ENCODE measurements at regions not wholly inside any gene's neighbourhood (a gene's known extent, or its start where the extent isn't known, plus 50 kb on each side); places are given as distances from the start of the nearest gene placed in this dataset.

DNA sequence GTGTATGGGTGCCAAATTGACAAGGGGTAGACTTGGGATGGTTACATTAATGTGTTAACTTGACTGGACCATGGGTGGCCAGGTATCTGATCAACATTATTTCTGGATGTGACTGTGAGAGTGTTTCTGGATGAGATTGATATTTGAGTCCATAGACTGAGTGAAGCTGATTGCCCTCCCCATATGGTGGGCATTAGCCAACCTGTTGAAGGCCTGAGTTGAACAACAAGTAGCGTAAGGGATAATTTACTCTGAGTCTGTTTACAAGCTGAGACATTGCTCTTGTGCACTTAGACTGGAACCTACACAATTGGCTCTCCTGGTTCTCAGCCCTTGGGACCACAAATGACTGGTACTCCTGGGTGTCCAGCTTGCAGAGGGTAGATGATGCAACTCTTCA, 240.1 kb downstream of the ASXL3 start:
- DNase-seq: no peak
- 95 to 100% methylated on average over 1 of the region's 1 CpG for WGBS, 2 donors
- no peaks in the 10 kb centered on the region for H3K9me3 ChIP-seq
- no peak overlapping the region for H3K27ac ChIP-seq
- H3K4me1 ChIP-seq: no peaks in the 10 kb centered on the region
- no peaks in the 10 kb centered on the region for H3K36me3 ChIP-seq (ENCODE audit: low read depth, missing control alignments)
- TF ChIP-seq, protein P1, sequence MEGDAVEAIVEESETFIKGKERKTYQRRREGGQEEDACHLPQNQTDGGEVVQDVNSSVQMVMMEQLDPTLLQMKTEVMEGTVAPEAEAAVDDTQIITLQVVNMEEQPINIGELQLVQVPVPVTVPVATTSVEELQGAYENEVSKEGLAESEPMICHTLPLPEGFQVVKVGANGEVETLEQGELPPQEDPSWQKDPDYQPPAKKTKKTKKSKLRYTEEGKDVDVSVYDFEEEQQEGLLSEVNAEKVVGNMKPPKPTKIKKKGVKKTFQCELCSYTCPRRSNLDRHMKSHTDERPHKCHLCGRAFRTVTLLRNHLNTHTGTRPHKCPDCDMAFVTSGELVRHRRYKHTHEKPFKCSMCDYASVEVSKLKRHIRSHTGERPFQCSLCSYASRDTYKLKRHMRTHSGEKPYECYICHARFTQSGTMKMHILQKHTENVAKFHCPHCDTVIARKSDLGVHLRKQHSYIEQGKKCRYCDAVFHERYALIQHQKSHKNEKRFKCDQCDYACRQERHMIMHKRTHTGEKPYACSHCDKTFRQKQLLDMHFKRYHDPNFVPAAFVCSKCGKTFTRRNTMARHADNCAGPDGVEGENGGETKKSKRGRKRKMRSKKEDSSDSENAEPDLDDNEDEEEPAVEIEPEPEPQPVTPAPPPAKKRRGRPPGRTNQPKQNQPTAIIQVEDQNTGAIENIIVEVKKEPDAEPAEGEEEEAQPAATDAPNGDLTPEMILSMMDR (IDR thresholded peaks at IDR 0.05): no peak
- no peak for TF ChIP-seq POLR2A (IDR thresholded peaks at IDR 0.05)
- H3K27me3 ChIP-seq: no peaks in the 10 kb centered on the region
- H3K4me3 ChIP-seq: no peak overlapping the region
- intact Hi-C loops (cut with DNase I; ENCODE audit: low total_unique reads): no loop called here

DNA sequence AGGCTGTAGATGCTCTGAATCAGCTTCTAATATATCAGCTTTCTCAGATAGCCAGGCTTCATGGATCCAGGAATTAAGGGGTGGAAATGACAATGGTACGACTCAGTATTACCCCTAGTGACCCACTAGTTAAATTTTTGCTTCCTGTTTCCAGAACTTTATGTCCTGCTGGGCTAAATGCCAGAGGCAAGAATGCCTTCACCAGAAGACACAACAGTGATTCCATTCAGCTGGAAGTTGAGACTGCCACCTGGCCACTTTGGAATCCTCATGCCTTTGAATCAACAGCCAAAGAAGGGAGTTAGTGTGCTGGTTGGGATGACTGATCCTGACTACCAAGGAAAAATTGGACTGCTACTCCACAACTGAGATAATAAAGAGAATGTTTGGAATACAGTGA, 239.1 kb downstream of the ASXL3 start:
- Histone ChIP-seq H3K36me3 (ENCODE audit: low read depth, missing control alignments) (no peaks in the 10 kb centered on the region), H3K27ac (no peak overlapping the region)

DNA sequence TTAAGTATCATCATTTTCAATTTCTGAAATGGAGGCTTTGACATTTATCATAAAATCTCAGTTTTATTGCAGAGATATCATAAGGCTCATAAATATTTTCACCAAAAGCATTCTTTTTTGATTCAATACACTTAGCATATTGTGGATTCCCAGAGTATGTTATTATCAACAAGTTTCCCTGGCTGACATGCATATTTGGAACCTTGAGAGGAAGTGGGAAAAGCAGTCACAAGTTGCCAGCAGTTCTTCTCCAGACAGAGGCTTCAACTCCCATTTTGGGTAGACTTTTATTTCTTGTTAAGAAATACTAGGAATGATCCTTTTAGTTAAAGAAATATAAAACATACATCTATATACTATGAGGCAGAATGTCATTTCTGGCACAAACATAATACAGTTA, 236.5 kb downstream of the ASXL3 start:
- TF ChIP-seq POLR2A (IDR thresholded peaks at IDR 0.05): no peak
- TF ChIP-seq, protein P1 (IDR thresholded peaks at IDR 0.05): no peak
- Histone ChIP-seq H3K36me3 (ENCODE audit: low read depth, missing control alignments) (no peaks in the 10 kb centered on the region), H3K27ac (no peak overlapping the region), H3K27me3 (no peaks in the 10 kb centered on the region), H3K4me1 (no peaks in the 10 kb centered on the region), H3K9me3 (no peaks in the 10 kb centered on the region), H3K4me3 (no peak overlapping the region)
- no peak for DNase-seq
- intact Hi-C loops (cut with DNase I; ENCODE audit: low total_unique reads): no loop called here

More for the DNA sequence above, 239.1 kb downstream of the ASXL3 start:
- intact Hi-C loops (cut with DNase I; ENCODE audit: low total_unique reads): no loop called here
- no peaks in the 10 kb centered on the region for H3K4me1 ChIP-seq
- no peak overlapping the region for H3K4me3 ChIP-seq
- DNase-seq: no peak
- WGBS, 2 donors: 20 to 42% methylated on average over 1 of the region's 1 CpG
- no peaks in the 10 kb centered on the region for H3K27me3 ChIP-seq
- no peaks in the 10 kb centered on the region for H3K9me3 ChIP-seq
- TF ChIP-seq, protein P1 (IDR thresholded peaks at IDR 0.05): no peak
- TF ChIP-seq POLR2A (IDR thresholded peaks at IDR 0.05): no peak

DNA sequence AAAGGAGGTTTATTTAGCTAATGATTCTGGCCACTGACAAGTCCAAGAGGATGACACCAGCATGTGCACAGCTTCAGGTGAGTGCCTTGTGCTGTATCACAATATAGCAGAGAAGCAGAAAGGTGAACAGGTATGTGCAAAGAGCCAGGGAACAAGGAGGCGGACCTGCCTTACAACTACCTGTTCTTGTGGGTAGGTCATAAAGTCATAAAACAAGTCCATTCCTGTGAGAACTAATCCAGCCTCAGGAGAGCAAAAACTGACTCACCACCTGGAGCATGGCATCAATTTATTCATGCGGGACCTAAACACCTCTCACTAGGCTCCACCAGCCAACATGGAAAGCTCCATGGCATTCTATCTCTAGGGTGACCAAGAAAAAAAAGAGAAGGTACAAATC, 234.2 kb downstream of the ASXL3 start:
- Histone ChIP-seq H3K36me3 (ENCODE audit: low read depth, missing control alignments) (no peaks in the 10 kb centered on the region), H3K4me3 (no peak overlapping the region), H3K27me3 (no peaks in the 10 kb centered on the region), H3K4me1 (no peaks in the 10 kb centered on the region), H3K9me3 (no peaks in the 10 kb centered on the region), H3K27ac (no peak overlapping the region)
- WGBS, 2 donors: 91 to 98% methylated on average over 2 of the region's 2 CpGs
- no peak for DNase-seq
- TF ChIP-seq, protein P1 (IDR thresholded peaks at IDR 0.05): no peak
- TF ChIP-seq POLR2A (IDR thresholded peaks at IDR 0.05): no peak
- intact Hi-C loops (cut with DNase I; ENCODE audit: low total_unique reads): no loop called here

DNA sequence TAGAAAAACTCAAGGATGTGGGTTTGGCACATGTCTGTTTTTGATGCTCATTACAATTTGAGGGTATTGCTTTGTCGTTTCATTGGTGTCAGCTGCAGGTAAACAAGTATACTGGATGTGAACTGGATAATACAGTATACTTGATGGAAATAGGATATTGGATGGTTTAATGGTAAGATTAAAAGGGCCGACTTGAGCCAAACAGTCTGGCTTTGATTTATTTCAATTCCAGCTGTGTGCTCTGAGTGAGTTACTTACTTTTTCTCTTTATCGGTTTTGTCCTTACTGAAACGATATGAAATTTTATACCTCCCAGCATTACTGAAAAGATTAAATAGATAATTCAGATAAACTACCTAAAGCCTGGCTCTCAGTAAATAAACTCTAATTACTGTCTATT, 227.6 kb downstream of the ASXL3 start:
- intact Hi-C loops (cut with DNase I; ENCODE audit: low total_unique reads): no loop called here
- Histone ChIP-seq H3K27me3 (no peaks in the 10 kb centered on the region), H3K27ac (no peak overlapping the region), H3K4me1 (no peaks in the 10 kb centered on the region), H3K36me3 (ENCODE audit: low read depth, missing control alignments) (no peaks in the 10 kb centered on the region), H3K4me3 (no peak overlapping the region), H3K9me3 (no peaks in the 10 kb centered on the region)
- no peak for DNase-seq
- 38% methylated on average over 4 of the region's 4 CpGs for WGBS, 2 donors
- TF ChIP-seq, protein P1 (IDR thresholded peaks at IDR 0.05): no peak
- no peak for TF ChIP-seq POLR2A (IDR thresholded peaks at IDR 0.05)
